ENCODE measurements at regions not wholly inside any gene's neighbourhood (a gene's known extent, or its start where the extent isn't known, plus 50 kb on each side); places are given as distances from the start of the nearest gene placed in this dataset.

GRCh38 chr7:155973451-155973997 is 161.3 kb upstream of the SHH start:
- no peak for DNase-seq
- Mint-ChIP-seq H3K9me3 (ENCODE audit: insufficient read depth) (no peaks in the 10 kb centered on the region), H3K27ac (no peak overlapping the region), H3K4me1 (ENCODE audit: low read depth) (no peaks in the 10 kb centered on the region), H3K27me3 (ENCODE audit: low read depth) (peaks cover 10% of the 10 kb centered on the region), H3K36me3 (ENCODE audit: low read depth) (no peaks in the 10 kb centered on the region), H3K4me3 (no peak overlapping the region)
- POLR2A ChIA-PET, result no interaction called here
- ATAC-seq, result no peak
- CTCF ChIA-PET, result no interaction called here

DNA sequence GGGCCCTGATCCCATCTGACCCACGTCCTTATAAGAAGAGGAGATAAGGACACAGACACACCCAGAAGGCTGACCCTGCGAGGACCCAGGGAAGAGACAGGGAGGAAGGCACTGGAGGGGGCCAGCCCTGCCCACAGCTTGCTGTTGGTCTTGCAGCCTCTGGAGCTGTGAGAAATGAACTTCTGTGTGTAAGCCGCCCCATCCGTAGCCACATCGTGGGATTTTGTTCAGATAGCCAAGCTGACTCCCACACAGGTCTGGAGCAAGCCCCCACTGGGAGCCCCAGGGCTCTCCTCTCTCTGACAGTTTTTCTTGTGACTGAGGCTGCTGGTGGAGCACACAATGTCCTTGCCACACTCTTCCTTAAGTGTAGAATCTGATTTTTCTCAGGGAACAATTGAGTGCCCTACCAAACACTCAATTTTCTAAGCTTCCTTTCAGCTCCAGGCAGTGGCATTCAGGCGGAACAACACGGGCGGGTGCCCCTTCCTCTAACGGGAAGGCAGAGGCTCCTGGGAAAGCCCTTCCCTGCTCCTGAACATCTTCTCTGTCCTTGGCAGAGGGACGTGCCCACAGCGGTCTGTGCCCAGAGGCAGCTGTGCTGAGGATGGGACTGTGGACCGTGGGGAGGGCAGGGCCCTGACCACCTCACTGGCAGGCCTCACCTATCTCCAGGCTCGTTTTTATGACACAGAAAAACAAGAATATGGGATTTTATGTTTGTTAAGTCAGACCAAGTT is 160.6 kb upstream of the SHH start:
- ATAC-seq, result no peak
- no peaks in the 10 kb centered on the region for H3K36me3 Mint-ChIP-seq (ENCODE audit: low read depth)
- no peak overlapping the region for H3K27ac Mint-ChIP-seq
- POLR2A ChIA-PET, result no interaction called here
- CTCF ChIA-PET, result no interaction called here
- no peaks in the 10 kb centered on the region for H3K4me1 Mint-ChIP-seq (ENCODE audit: low read depth)
- no peak overlapping the region for H3K4me3 Mint-ChIP-seq
- H3K27me3 Mint-ChIP-seq (ENCODE audit: low read depth), result peaks cover 10% of the 10 kb centered on the region
- H3K9me3 Mint-ChIP-seq (ENCODE audit: insufficient read depth), result no peaks in the 10 kb centered on the region
- DNase-seq, result no peak

- ATAC-seq (no peak), DNase-seq (no peak)
- no peaks in the 10 kb centered on the region for H3K9me3 Mint-ChIP-seq (ENCODE audit: insufficient read depth)
- H3K27me3 Mint-ChIP-seq (ENCODE audit: low read depth), result peaks cover 10% of the 10 kb centered on the region
- H3K4me1 Mint-ChIP-seq (ENCODE audit: low read depth), result no peaks in the 10 kb centered on the region
- peak overlapping the region; percentile 26 for H3K27ac Mint-ChIP-seq
- ChIA-PET POLR2A (no interaction called here), CTCF (no interaction called here)
- no peak overlapping the region for H3K4me3 Mint-ChIP-seq
- no peaks in the 10 kb centered on the region for H3K36me3 Mint-ChIP-seq (ENCODE audit: low read depth)
Measured at GRCh38 chr7:155972247-155972646, 160.0 kb upstream of the SHH start.

- no peaks in the 10 kb centered on the region for H3K36me3 Mint-ChIP-seq (ENCODE audit: low read depth)
- peaks cover 15% of the 10 kb centered on the region for H3K27me3 Mint-ChIP-seq (ENCODE audit: low read depth)
- no peaks in the 10 kb centered on the region for H3K4me1 Mint-ChIP-seq (ENCODE audit: low read depth)
- no peak for DNase-seq
- H3K4me3 Mint-ChIP-seq, result no peak overlapping the region
- H3K9me3 Mint-ChIP-seq (ENCODE audit: insufficient read depth), result no peaks in the 10 kb centered on the region
- no peak overlapping the region for H3K27ac Mint-ChIP-seq
- CTCF ChIA-PET, result no interaction called here
- POLR2A ChIA-PET, result no interaction called here
- no peak for ATAC-seq
Measured at GRCh38 chr7:155971180-155971770, 159.0 kb upstream of the SHH start.

DNA sequence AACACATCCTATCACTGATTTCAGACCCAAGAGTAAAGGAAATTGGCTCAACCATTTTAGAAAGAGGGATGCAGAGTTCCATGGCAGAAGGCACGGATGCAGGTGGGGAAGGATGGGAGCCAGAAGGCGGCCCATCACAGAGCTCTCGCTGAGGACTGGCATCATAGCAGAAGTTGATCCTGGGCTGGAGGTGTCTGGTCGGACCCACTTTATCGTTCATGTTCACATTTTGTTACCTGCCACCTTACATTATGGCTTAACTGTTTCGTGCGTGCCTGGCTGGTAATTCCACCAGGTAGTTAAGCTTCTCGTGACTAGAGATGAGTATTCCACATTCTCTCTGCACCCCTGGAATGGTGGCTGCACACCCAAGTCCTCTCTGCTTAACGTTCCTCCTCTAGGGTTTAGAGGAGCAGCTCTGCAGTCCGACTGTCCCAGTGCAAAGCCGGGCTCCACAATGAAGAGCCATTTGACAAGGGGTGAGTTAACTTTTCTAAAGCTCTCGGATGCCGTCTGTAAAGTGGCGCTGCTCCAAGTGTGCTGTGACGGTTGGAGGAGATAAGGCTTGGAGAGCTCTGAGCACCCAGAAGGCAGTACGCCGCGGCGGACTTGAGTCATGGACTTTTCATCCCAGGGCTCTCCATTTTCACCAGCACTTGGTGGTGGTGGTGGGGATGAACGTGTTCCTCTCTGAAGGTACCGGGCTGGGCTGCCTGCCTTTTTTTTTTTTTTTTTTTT is 157.1 kb upstream of the SHH start:
- ATAC-seq, result no peak
- Mint-ChIP-seq H3K4me3 (no peak overlapping the region), H3K4me1 (ENCODE audit: low read depth) (peaks cover 7% of the 10 kb centered on the region), H3K9me3 (ENCODE audit: insufficient read depth) (no peaks in the 10 kb centered on the region), H3K27ac (no peak overlapping the region), H3K27me3 (ENCODE audit: low read depth) (peaks cover 14% of the 10 kb centered on the region), H3K36me3 (ENCODE audit: low read depth) (no peaks in the 10 kb centered on the region)
- CTCF ChIA-PET, result no interaction called here
- DNase-seq, result no peak
- POLR2A ChIA-PET, result no interaction called here

DNA sequence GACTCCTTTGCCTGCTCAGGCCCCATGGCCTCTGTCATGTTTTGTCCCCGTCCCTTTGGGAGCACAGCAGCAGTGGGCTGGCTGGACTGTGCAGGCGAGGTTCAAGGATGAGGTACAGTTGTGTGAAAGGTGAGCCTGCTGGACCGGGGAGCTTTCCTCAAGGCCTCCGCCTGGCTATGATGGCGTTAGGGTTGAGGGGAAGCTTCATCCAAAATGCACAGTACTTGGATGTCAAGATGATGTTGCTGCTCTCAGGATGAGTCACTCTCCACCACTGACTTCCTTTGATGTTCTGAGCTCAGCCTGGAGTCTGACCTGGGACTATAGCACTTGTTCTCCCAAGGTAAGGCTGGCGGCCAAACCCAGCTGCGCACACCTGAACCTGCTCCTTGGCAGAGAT is 152.7 kb upstream of the SHH start:
- peaks cover 35% of the 10 kb centered on the region for H3K4me1 Mint-ChIP-seq (ENCODE audit: low read depth)
- POLR2A ChIA-PET, result interaction anchor here (1.3 kb wide), 1 partner anchor 32 kb away, joined by 4 read pairs; no protein-coding TSS in a partner anchor
- H3K27me3 Mint-ChIP-seq (ENCODE audit: low read depth), result peaks cover 13% of the 10 kb centered on the region
- no peaks in the 10 kb centered on the region for H3K9me3 Mint-ChIP-seq (ENCODE audit: insufficient read depth)
- CTCF ChIA-PET, result interaction anchor here (0.7 kb wide), 1 partner anchor 33 kb away, joined by 4 read pairs; no protein-coding TSS in a partner anchor
- DNase-seq, result peak; percentile 50
- H3K4me3 Mint-ChIP-seq, result no peak overlapping the region
- no peak overlapping the region for H3K27ac Mint-ChIP-seq
- no peaks in the 10 kb centered on the region for H3K36me3 Mint-ChIP-seq (ENCODE audit: low read depth)
- peak; percentile 85 for ATAC-seq

DNA sequence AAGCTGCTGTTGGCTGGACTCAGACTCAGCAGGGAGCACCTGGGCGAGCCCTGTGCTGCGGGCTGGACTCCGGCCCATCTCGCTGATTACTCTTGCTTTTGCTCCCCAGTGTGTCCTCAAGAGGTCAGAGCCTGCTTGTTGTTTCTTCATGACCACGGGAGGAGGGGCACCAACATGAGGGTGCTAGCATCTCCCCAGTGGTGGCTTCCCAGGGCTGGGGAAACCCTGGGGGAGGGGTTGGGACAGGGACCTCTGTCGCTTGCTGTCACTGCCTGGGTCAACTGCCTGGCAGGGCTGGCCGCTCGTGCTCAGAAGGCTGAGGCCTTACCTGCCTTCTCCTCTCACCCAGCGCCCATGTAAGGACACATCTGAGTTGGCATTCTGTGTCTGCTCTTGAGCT is 152.3 kb upstream of the SHH start:
- H3K9me3 Mint-ChIP-seq (ENCODE audit: insufficient read depth), result no peaks in the 10 kb centered on the region
- DNase-seq (no peak), ATAC-seq (peak; percentile 12)
- ChIA-PET POLR2A (interaction anchor here (1.3 kb wide), 1 partner anchor 33 kb away, joined by 4 read pairs; no protein-coding TSS in a partner anchor), CTCF (no interaction called here)
- no peaks in the 10 kb centered on the region for H3K36me3 Mint-ChIP-seq (ENCODE audit: low read depth)
- H3K4me3 Mint-ChIP-seq, result no peak overlapping the region
- H3K27me3 Mint-ChIP-seq (ENCODE audit: low read depth), result peaks cover 13% of the 10 kb centered on the region
- peaks cover 35% of the 10 kb centered on the region for H3K4me1 Mint-ChIP-seq (ENCODE audit: low read depth)
- H3K27ac Mint-ChIP-seq, result no peak overlapping the region

GRCh38 chr7:155963771-155964195 is 151.5 kb upstream of the SHH start:
- no peak for DNase-seq
- no peak for ATAC-seq
- H3K4me1 Mint-ChIP-seq (ENCODE audit: low read depth), result peaks cover 35% of the 10 kb centered on the region
- CTCF ChIA-PET, result no interaction called here
- H3K36me3 Mint-ChIP-seq (ENCODE audit: low read depth), result no peaks in the 10 kb centered on the region
- no peak overlapping the region for H3K27ac Mint-ChIP-seq
- peaks cover 12% of the 10 kb centered on the region for H3K27me3 Mint-ChIP-seq (ENCODE audit: low read depth)
- no peaks in the 10 kb centered on the region for H3K9me3 Mint-ChIP-seq (ENCODE audit: insufficient read depth)
- H3K4me3 Mint-ChIP-seq, result no peak overlapping the region
- POLR2A ChIA-PET, result no interaction called here

DNA sequence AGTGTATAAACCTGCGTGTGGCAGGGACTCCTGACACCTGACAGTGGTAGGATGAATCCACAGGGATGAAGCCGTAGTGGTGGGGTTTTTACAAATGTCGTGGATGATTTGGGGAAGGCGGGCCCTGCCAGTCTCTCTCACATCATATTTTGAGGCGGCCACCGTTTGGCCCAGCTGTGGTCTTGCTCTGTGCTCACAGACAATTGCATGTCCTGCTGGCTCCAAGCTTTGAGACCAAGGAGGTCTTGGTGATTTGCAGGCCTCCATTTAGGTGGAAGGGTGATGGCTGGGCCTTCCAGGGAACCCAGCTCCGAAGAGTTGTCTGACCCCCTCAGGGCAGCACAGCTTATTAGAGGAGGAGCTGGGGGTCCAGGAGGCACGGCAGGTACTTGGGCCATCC is 151.1 kb upstream of the SHH start:
- peaks cover 35% of the 10 kb centered on the region for H3K4me1 Mint-ChIP-seq (ENCODE audit: low read depth)
- no peak overlapping the region for H3K4me3 Mint-ChIP-seq
- CTCF ChIA-PET, result no interaction called here
- no peak overlapping the region for H3K27ac Mint-ChIP-seq
- no peaks in the 10 kb centered on the region for H3K36me3 Mint-ChIP-seq (ENCODE audit: low read depth)
- DNase-seq (no peak), ATAC-seq (no peak)
- no peaks in the 10 kb centered on the region for H3K9me3 Mint-ChIP-seq (ENCODE audit: insufficient read depth)
- POLR2A ChIA-PET, result no interaction called here
- H3K27me3 Mint-ChIP-seq (ENCODE audit: low read depth), result peaks cover 12% of the 10 kb centered on the region

- Mint-ChIP-seq H3K9me3 (ENCODE audit: insufficient read depth) (no peaks in the 10 kb centered on the region), H3K27me3 (ENCODE audit: low read depth) (peaks cover 12% of the 10 kb centered on the region)
Measured at GRCh38 chr7:155962968-155963300, 150.7 kb upstream of the SHH start.

DNA sequence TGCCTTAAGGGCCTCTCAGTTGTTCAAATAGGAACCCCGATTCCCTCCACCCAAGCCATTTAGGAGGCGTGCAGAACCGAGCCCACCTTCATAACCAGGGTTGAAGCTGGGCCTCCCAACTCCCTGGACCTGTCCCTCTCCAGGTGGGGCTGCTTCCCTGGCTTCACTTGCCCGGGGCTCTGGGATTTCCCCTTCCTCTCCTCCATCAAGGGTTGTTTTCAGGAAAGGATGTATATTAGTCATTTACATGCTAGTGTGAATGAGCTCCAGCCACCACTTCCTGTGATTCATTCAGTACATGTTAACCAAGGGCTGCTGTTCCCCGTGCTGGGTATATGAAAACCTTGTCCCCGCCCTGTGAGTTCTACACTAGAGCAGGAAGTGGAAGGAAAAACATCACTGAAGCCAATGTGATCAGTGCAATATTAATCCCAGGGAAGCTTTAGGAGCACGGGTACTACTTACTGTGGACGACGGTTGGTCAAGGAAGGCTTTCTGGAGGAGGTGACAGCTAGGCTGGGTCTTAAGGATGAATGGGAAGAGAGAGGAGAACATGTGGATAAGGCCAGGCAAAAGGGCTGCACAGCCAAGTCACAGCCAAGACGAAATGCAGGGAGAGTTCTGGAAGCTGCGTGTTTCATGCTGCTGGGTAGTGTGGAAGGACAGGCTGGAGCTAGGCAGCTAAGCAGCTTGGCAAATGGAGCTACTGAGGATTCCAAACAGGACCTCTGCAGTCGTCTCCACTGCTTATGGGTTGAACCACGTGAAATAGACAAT is 150.1 kb upstream of the SHH start:
- no peaks in the 10 kb centered on the region for H3K36me3 Mint-ChIP-seq (ENCODE audit: low read depth)
- peak; percentile 61 for DNase-seq
- ChIA-PET CTCF (no interaction called here), POLR2A (no interaction called here)
- peak; percentile 40 for ATAC-seq
- H3K27me3 Mint-ChIP-seq (ENCODE audit: low read depth), result peaks cover 12% of the 10 kb centered on the region
- peak overlapping the region; percentile 71 for H3K27ac Mint-ChIP-seq
- H3K4me1 Mint-ChIP-seq (ENCODE audit: low read depth), result peaks cover 35% of the 10 kb centered on the region
- H3K9me3 Mint-ChIP-seq (ENCODE audit: insufficient read depth), result no peaks in the 10 kb centered on the region
- H3K4me3 Mint-ChIP-seq, result no peak overlapping the region

More at GRCh38 chr7:155962968-155963300, 150.7 kb upstream of the SHH start:
- ChIA-PET POLR2A (no interaction called here), CTCF (no interaction called here)
- no peak for ATAC-seq
- H3K4me3 Mint-ChIP-seq, result no peak overlapping the region
- no peaks in the 10 kb centered on the region for H3K36me3 Mint-ChIP-seq (ENCODE audit: low read depth)
- no peak for DNase-seq
- peak overlapping the region; percentile 47 for H3K27ac Mint-ChIP-seq
- peaks cover 35% of the 10 kb centered on the region for H3K4me1 Mint-ChIP-seq (ENCODE audit: low read depth)

Data from activated CD8-positive, alpha-beta T cell treated with anti-CD3 and anti-CD28 coated beads, Interleukin-2, amount 10 ng/mL, durations not matched to agents 7 days and 5 days (primary cell).